Thyroid gland (tissue), 4 donors: ENCODE measurements at regions not wholly inside any gene's neighbourhood (a gene's known extent, or its start where the extent isn't known, plus 50 kb on each side); places are given as distances from the start of the nearest gene placed in this dataset.

Experiments
- DNase-seq, 2 donors: peaks; one replicate each; pipeline ENCODE4 v3.0.0-alpha.2; 2019
- H3K27ac ChIP-seq, 3 donors: fragments of 200-600 bp; sonication (generic); 1 replicate in 2 of 3; 2 replicates in 1 of 3; pipeline ENCODE4 v1.5.1; 2016 to 2019; ENCODE audit warnings: mild to moderate bottlenecking in 1 of 3, moderate library complexity in 1 of 3
- H3K27me3 ChIP-seq: fragments of 200-600 bp; sonication (generic); one replicate; pipeline ENCODE4 v1.5.1; 2019
- H3K36me3 ChIP-seq, 2 donors: fragments of 200-600 bp; sonication (generic); one replicate each; pipeline ENCODE4 v1.5.1; 2016 to 2019
- H3K4me1 ChIP-seq, 2 donors: fragments of 200-600 bp; sonication (generic); one replicate each; pipeline ENCODE4 v1.5.1; 2017 to 2019
- H3K4me3 ChIP-seq, 3 donors: fragments of 200-600 bp; sonication (generic); replicated peaks in 1 of 3; 1 replicate in 2 of 3; 2 replicates in 1 of 3; pipeline ENCODE4 v1.5.1; 2016; ENCODE audit warnings: mild to moderate bottlenecking in 1 of 3
- H3K9me3 ChIP-seq: fragments of 200-600 bp; sonication (generic); one replicate; pipeline ENCODE4 v1.5.1; 2017
- POLR2A ChIP-seq, 2 donors: fragments of 450-650 bp; IDR thresholded peaks; one replicate each; pipeline ENCODE4 v1.6.1; 2017; ENCODE audit warnings: antibody characterized with exemption in 2 of 2, mild to moderate bottlenecking in 2 of 2, moderate library complexity in 1 of 2
- WGBS, 2 donors: methylation state at CpG; one replicate each; pipeline ENCODE4 v1.1.5; 2017; 5-methylcytosine and 5-hydroxymethylcytosine counted together
- intact Hi-C: fragments of 100-400 bp; cut with DNase I; formaldehyde crosslinking; loops from one replicate; pipeline ENCODE4 v1.15.1; 2023
- TF ChIP-seq, protein P1 (sequence below), 6 experiments: fragments of 200-600 bp in 3 of 6; fragments of 450-650 bp in 3 of 6; sonication (generic) in 3 of 6; IDR thresholded peaks; one replicate each; pipeline ENCODE4 v1.5.1; 2016 to 2019; ENCODE audit warnings: antibody characterized with exemption in 6 of 6, mild to moderate bottlenecking in 2 of 6, inconsistent platforms in 1 of 6, moderate library complexity in 1 of 6

DNA sequence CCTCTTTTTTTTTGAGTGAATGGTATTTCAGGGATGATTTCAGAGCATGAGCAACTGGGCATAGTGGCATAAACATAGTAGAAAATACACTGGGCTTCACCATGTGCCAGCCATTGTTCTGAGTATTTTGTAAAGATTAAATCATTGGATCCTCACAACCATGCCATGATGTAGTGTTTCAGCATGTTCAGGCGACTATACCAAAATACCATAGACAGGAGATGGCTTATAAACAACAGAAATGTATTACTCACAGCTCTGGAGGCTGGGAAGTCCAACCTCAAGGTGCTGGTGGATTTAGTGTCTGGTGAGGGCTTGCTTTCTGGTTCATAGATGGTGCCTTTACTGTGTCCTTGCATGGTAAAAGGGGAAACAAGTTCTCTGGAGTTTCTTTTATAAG, 101.5 kb upstream of the KL start:
- TF ChIP-seq, protein P1, sequence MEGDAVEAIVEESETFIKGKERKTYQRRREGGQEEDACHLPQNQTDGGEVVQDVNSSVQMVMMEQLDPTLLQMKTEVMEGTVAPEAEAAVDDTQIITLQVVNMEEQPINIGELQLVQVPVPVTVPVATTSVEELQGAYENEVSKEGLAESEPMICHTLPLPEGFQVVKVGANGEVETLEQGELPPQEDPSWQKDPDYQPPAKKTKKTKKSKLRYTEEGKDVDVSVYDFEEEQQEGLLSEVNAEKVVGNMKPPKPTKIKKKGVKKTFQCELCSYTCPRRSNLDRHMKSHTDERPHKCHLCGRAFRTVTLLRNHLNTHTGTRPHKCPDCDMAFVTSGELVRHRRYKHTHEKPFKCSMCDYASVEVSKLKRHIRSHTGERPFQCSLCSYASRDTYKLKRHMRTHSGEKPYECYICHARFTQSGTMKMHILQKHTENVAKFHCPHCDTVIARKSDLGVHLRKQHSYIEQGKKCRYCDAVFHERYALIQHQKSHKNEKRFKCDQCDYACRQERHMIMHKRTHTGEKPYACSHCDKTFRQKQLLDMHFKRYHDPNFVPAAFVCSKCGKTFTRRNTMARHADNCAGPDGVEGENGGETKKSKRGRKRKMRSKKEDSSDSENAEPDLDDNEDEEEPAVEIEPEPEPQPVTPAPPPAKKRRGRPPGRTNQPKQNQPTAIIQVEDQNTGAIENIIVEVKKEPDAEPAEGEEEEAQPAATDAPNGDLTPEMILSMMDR (IDR thresholded peaks at IDR 0.05): no peak
- TF ChIP-seq POLR2A (IDR thresholded peaks at IDR 0.05): no peak
- DNase-seq: no peak
- Histone ChIP-seq H3K27me3 (no peaks in the 10 kb centered on the region), H3K4me1 (no peaks in the 10 kb centered on the region), H3K36me3 (no peaks in the 10 kb centered on the region), H3K4me3 (no peak overlapping the region), H3K27ac (no peak overlapping the region), H3K9me3 (no peaks in the 10 kb centered on the region)
- intact Hi-C loops: no loop called here
- WGBS, 2 donors: 88 to 92% methylated on average over 1 of the region's 1 CpG

DNA sequence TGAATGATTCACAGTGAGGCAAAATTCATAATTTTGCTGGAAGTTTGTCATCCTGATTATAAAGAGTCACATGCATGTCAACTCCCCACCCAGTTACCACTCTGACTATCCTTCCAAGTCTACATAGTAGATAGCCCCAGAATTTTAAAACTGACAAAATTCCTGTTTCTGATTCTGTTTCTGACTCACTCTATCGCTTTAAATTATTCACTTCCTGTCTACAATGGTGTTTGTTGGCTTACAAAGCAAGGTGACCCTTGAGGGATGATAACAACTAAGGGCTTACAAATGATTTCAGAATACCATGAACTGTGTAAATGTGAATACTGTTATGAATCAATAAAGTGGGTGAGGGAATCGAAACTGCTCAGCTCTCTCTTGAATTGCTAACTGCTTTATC, 98.7 kb upstream of the KL start:
- WGBS, 2 donors: 69 to 79% methylated on average over 2 of the region's 2 CpGs
- DNase-seq: no peak
- Histone ChIP-seq H3K4me1 (no peaks in the 10 kb centered on the region), H3K27ac (no peak overlapping the region), H3K27me3 (no peaks in the 10 kb centered on the region), H3K9me3 (no peaks in the 10 kb centered on the region), H3K4me3 (no peak overlapping the region), H3K36me3 (no peaks in the 10 kb centered on the region)
- intact Hi-C loops: no loop called here
- TF ChIP-seq, protein P1 (IDR thresholded peaks at IDR 0.05): no peak
- no peak for TF ChIP-seq POLR2A (IDR thresholded peaks at IDR 0.05)

DNA sequence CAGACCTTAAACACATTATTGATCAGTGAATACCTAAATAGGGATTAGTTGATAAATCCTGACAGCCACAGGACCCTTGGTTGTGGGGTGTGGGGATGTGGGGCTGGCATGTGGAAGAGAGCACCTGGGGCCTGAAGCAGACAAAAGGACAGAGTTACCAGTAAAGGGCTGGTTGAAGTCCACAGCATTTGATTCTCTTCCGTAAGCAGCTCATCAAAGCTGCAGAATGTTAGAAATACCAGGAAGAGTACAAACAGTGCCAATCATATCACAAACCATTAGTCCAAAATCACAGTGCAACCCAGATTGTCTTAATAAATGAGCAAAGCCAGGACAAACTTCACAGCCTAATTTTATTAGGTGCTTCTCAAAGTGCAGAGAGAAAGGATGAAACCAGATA, 92.5 kb upstream of the KL start:
- 94 to 97% methylated on average over 1 of the region's 1 CpG for WGBS, 2 donors
- no peak for DNase-seq
- intact Hi-C loops: no loop called here

DNA sequence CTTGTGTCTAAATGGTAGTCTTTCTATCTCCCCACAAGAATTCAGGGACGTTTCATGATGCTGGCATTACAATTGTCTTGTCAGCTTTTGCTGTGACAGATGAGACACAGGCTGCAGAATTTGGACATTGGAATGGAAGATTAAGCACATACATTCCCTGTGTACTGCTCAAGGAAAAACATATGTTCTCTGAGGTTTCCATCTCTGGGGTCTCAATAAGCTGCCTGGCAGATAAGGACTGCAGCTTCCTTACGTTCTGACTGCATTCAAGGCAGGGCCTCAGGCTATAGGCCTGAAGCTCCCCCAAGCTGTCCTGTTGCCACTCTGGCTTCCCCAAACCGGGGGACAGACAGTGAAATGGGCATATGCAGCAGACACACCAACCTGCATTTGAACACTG, 91.3 kb upstream of the KL start:
- intact Hi-C loops: no loop called here
- no peak overlapping the region for H3K27ac ChIP-seq
- H3K4me1 ChIP-seq: no peaks in the 10 kb centered on the region
- no peak for DNase-seq
- no peak overlapping the region for H3K4me3 ChIP-seq
- H3K36me3 ChIP-seq: no peaks in the 10 kb centered on the region
- no peaks in the 10 kb centered on the region for H3K27me3 ChIP-seq
- H3K9me3 ChIP-seq: no peaks in the 10 kb centered on the region
- TF ChIP-seq, protein P1 (IDR thresholded peaks at IDR 0.05): no peak
- no peak for TF ChIP-seq POLR2A (IDR thresholded peaks at IDR 0.05)
- 69 to 84% methylated on average over 3 of the region's 3 CpGs for WGBS, 2 donors

More for the DNA sequence above, 92.5 kb upstream of the KL start:
- Histone ChIP-seq H3K36me3 (no peaks in the 10 kb centered on the region), H3K27ac (no peak overlapping the region), H3K9me3 (no peaks in the 10 kb centered on the region), H3K4me3 (no peak overlapping the region), H3K4me1 (no peaks in the 10 kb centered on the region), H3K27me3 (no peaks in the 10 kb centered on the region)
- no peak for TF ChIP-seq POLR2A (IDR thresholded peaks at IDR 0.05)
- TF ChIP-seq, protein P1 (IDR thresholded peaks at IDR 0.05): no peak

DNA sequence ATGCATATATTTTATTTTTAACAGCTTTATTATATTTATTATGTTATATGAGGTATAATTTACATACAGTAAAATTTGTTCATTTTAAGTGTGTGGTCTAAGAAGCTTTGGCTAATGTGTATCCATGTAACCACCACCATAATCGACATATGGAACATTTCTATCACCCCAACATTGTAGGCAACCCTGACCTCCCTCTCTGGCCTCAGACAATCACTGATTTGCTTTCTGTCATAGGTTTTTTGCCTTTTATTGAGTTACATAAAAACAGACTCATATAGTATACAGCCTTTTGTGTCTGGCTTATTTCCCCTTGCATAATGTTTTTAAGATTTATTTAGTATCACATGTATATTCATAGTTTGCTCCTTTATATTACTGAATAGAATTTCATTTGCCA, 90.7 kb upstream of the KL start:
- intact Hi-C loops: no loop called here
- 94 to 96% methylated on average over 1 of the region's 1 CpG for WGBS, 2 donors
- no peak overlapping the region for H3K4me3 ChIP-seq
- DNase-seq: no peak
- H3K27ac ChIP-seq: no peak overlapping the region
- H3K9me3 ChIP-seq: no peaks in the 10 kb centered on the region
- H3K27me3 ChIP-seq: no peaks in the 10 kb centered on the region
- no peaks in the 10 kb centered on the region for H3K4me1 ChIP-seq
- no peaks in the 10 kb centered on the region for H3K36me3 ChIP-seq
- TF ChIP-seq POLR2A (IDR thresholded peaks at IDR 0.05): no peak
- TF ChIP-seq, protein P1 (IDR thresholded peaks at IDR 0.05): no peak
